Activated T-cell treated with anti-CD3 and anti-CD28 coated beads for 48 hours (primary cell): ENCODE measurements at regions not wholly inside any gene's neighbourhood (a gene's known extent, or its start where the extent isn't known, plus 50 kb on each side); places are given as distances from the start of the nearest gene placed in this dataset.

Source experiments
- DNase-seq: peaks from one replicate; pipeline ENCODE4 v3.0.0-alpha.2; 2020; ENCODE audit warnings: low read depth

GRCh38 chr12:77777274-77777673 is 53.4 kb upstream of the NAV3 start:
- no peak for DNase-seq

- no peak for DNase-seq
Observed at GRCh38 chr12:77774761-77775160, 55.9 kb upstream of the NAV3 start.

- no peak for DNase-seq
Observed at GRCh38 chr12:77772676-77773298, 57.9 kb upstream of the NAV3 start.

- DNase-seq: no peak
Observed at GRCh38 chr12:77768558-77768957, 62.1 kb upstream of the NAV3 start.

GRCh38 chr12:77767756-77768343 is 62.8 kb upstream of the NAV3 start:
- DNase-seq: no peak

GRCh38 chr12:77767335-77767734 is 63.4 kb upstream of the NAV3 start:
- DNase-seq: no peak

DNA sequence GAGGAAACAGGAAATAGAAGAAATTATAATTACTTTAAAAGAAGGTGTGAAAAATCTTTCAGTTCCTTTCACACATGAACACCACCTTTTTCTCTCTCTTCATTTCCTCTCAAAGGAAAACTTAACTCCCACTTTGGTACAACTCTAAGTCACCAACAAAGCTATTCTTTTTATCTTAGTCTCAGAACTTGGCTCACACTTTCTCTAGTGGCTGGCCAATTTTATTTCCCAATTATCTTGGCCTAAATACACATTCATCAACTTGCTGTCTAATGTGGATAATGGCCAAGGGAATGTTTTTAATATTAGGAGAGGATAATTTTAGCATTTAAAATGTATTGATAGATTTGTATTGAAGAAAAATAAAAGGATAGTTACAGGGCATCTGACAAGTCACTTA is 64.5 kb upstream of the NAV3 start:
- no peak for DNase-seq

DNA sequence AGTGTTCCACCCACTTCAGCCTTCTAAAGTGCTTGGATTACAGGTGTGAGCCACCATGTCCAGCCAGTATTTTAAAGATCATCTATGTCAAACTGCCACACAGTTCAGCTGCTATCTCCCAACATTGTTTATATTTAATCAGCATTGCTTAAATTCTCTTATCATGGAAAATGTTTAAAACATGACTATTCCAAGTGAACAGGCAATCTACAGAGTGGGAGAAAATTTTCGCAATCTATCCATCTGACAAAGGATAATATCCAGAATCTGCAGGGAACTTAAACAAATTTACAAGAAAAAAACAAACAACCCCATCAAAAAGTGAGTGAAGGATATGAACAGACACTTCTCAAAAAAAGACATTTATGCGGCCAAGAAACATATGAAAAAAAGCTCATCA is 69.4 kb upstream of the NAV3 start:
- DNase-seq: no peak

- no peak for DNase-seq
Observed at GRCh38 chr12:77760271-77761025, 70.2 kb upstream of the NAV3 start.

DNA sequence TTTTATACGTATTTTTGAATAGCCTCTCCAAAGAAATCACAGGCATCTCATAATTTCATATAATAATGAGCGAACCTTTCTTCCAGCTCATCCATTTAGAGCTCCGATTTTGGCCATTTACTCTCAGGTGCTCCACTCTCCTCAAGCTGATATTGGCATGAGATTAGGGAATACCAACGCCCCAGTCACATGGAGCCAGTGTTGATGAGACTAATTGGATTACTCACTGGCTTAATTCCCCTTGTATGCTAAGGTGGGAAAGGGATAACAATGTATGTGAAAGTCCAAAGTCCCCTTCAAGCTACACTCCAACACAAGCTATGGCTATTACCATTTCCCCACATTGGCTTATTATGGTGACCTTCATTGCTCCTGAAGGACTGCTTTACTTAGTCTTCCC is 76.6 kb upstream of the NAV3 start:
- DNase-seq: no peak

DNA sequence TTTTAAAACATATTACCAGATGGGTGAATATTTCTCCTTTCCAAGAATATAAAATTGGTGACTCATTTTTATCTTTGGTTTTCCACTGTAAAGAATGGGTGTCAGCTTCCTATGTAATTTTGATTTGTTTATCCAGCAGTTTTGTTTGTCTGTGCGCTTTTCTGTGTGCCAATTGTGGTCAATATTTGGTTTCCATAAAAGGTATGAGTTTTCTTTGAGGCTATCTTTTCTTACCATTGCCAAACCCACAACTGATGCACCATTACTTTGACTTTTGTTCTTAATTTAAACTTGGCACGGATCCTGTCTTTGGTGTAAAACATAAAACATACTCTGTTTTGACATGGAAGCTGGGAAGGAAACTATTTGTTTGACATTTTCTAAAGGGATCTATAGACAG is 78.8 kb upstream of the NAV3 start:
- DNase-seq: no peak

- DNase-seq: no peak
Observed at GRCh38 chr12:77746096-77746495, 84.6 kb upstream of the NAV3 start.

- DNase-seq: no peak
Observed at GRCh38 chr12:77745624-77746023, 85.1 kb upstream of the NAV3 start.

DNA sequence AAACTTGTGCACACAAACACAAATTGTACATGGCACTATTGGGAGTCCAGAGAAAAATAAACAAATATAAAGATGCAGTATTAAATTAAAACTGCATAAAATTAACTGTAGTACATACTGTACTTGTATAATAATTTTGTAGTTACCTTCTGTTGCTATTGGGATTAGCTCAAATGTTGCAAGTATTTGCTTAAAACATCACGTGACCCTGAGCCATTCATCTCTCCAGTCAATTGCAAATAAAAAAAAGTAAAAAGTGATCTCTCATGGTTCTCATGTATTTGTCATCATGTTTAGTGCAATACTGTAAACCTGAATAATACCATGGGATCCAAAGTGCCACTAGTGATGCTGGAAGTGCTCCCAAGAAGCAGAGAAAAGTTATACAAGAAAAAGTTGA is 88.1 kb upstream of the NAV3 start:
- DNase-seq: no peak

- DNase-seq: no peak
Observed at GRCh38 chr12:77741974-77742517, 88.6 kb upstream of the NAV3 start.

- DNase-seq: no peak
Observed at GRCh38 chr12:77736219-77736965, 94.3 kb upstream of the NAV3 start.

DNA sequence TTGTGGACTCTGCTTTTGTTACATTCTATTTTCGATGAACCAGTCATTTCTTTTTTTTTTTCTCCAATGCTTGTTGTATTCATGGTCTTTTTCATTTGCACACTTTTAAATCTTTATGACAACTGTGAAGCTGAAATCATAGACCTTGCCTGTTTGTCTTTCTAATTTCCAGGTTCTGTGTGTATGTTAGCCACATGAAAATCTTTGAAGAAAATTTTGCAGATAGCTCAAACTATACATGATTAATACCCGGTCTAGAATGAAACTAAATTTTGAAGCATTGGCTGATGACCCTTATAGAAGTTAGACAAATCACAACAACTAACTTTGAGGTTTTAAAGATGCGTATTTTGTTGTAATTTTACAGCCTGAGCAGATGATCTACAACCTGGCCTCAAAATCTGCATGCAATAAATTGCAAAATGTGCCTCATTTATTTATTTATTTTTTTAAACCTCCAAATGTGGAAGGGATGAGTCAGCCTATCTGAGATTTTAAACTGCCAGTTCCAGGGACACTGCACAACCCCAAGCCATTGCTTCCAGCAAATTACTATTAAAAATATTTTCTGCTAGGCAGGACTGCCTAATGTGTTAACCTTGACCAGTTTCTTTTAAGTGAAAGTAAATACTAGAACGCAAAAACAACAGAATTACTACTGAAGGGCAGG is 96.3 kb upstream of the NAV3 start:
- DNase-seq: no peak

- no peak for DNase-seq
Observed at GRCh38 chr12:77728018-77728417, 102.7 kb upstream of the NAV3 start.

GRCh38 chr12:77727442-77728001 is 103.2 kb upstream of the NAV3 start:
- no peak for DNase-seq

DNA sequence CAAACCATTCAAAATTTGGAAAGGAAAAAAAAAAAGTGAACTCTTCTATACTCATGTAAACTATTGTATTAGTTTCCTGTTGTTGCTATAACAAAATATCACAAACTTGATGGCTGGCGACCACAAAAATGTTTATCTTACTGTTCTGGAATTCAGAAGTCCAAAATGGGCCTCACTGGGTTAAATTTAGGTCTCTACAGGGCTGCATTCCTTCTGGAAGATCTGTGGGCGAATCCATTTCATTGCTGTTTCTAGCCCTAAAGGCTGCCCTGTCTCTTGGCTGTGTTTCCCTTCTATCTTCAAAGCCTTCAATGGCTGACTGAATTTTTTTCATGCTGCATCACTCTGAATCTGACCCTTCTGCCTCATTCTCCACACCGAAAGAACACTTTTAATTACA is 105.1 kb upstream of the NAV3 start:
- DNase-seq: no peak

DNA sequence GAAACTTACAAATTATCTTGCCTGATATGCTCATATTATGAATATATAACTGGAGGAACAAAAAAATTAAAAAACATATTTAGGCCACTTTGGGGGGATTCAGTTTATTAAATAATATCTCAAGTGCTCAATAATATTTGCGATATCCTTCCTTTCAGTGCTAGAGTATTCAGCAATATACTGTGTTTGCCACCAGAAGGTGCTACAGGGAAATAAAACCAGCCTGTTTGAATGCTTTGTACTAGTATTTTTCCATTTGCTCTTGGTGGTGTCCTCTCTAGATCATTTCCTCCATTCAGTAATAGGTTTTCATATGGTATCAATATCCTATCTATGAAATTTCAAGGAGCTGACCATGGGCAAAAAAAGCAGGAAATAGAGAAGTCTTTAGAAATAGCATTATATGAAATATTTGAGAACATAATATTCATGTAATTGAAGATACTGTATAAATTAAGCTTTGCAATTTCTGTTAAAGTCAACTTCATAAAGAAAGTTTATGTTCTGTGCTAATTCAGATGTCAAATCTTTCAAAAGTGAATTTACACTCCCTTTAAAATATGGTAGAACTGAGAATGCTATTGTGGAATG is 106.2 kb upstream of the NAV3 start:
- DNase-seq: no peak
